OCI-LY3 (cell line): ENCODE measurements at regions not wholly inside any gene's neighbourhood (a gene's known extent, or its start where the extent isn't known, plus 50 kb on each side); places are given as distances from the start of the nearest gene placed in this dataset.

Experiments used
- H2AFZ ChIP-seq: fragments of 200-600, 300-600 bp; shearing (Covaris generic); 2 replicates; pipeline ENCODE4 v1.6.0; 2014; ENCODE audit warnings: antibody characterized with exemption, low read depth, low read length
- H3K27ac ChIP-seq: fragments of 200-600, 300-600 bp; sonication (generic); 2 replicates; pipeline ENCODE4 v1.5.1; 2014; ENCODE audit warnings: mild to moderate bottlenecking, low read length, moderate library complexity, mixed read lengths
- H3K27me3 ChIP-seq: fragments of 200-600, 300-600 bp; sonication (generic); 2 replicates; pipeline ENCODE4 v1.6.1; 2014; ENCODE audit warnings: low read depth, low read length, mixed read lengths
- H3K36me3 ChIP-seq: fragments of 200-600, 300-600 bp; sonication (generic); replicated peaks from 2 replicates; pipeline ENCODE3; 2014; ENCODE audit warnings: low read depth, low read length, mixed read lengths
- H3K4me1 ChIP-seq: fragments of 300-600, 200-600 bp; sonication (generic); 2 replicates; pipeline ENCODE4 v1.6.1; 2014; ENCODE audit warnings: low read length, mixed read lengths
- H3K4me2 ChIP-seq: fragments of 200-600, 300-600 bp; sonication (generic); 2 replicates; pipeline ENCODE4 v1.6.1; 2014; ENCODE audit warnings: low read length, mixed read lengths
- H3K4me3 ChIP-seq: fragments of 300-600, 200-600 bp; sonication (generic); 2 replicates; pipeline ENCODE4 v1.5.1; 2014; ENCODE audit warnings: antibody characterized with exemption, mild to moderate bottlenecking, low read length, moderate library complexity
- H3K79me2 ChIP-seq: fragments of 300-600, 200-600 bp; shearing (Covaris generic); 2 replicates; pipeline ENCODE4 v1.6.1; 2014; ENCODE audit warnings: mild to moderate bottlenecking, low read length, mixed read lengths
- H3K9ac ChIP-seq: fragments of 300-600, 200-600 bp; shearing (Covaris generic); 2 replicates; pipeline ENCODE4 v1.6.0; 2014; ENCODE audit warnings: mild to moderate bottlenecking, low read length, moderate library complexity
- H3K9me3 ChIP-seq: fragments of 200-600, 300-600 bp; shearing (Covaris generic); 2 replicates; pipeline ENCODE4 v1.6.1; 2014; ENCODE audit warnings: low read length, mixed read lengths; ENCODE audit not compliant: insufficient read depth
- H4K20me1 ChIP-seq: fragments of 200-600, 300-600 bp; sonication (generic); 2 replicates; pipeline ENCODE4 v1.6.1; 2016; ENCODE audit warnings: low read length, mixed read lengths; ENCODE audit not compliant: insufficient read depth
- EZH2phosphoT487 ChIP-seq: fragments of 200-600 bp; shearing (Covaris generic); IDR thresholded peaks from 2 replicates; pipeline ENCODE4 v1.6.1; 2018; ENCODE audit warnings: antibody characterized with exemption, mixed run types, low read depth
- TF ChIP-seq, protein P1 (sequence below): fragments of 200-600, 300-600 bp; sonication (generic); IDR thresholded peaks from 2 replicates; pipeline ENCODE4 v1.5.1; 2014; ENCODE audit warnings: antibody characterized with exemption, low read length, low read depth

DNA sequence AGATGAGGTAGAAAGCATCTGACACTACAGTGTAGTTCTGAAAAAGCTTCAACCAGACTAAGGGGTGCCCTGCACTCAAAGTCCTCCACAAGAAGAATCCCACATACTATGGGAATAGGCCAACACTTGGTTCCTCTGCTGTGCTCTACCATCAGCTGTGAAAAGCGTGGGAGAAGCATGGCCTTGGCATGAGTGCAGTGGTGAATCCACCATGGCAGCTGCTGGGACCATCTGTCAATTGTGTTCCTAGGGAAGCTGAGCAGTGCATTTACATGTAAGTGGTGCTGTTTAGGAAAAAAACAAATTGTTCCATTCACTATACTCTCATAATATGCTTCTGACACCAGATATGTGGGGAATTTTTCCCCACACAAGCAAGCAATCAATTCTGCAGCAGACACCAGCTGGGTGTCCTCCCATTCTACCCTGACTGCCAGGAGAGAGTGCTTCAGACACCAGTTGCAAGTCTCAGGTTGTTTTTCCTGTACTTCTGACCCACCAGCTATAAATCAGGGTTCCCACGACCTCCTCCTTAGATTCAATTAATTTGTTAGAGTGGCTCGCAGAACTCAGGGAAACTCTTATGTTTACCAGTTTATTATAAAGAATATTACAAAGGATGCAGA, 230.8 kb upstream of the CHRM3 start:
- Histone ChIP-seq H3K4me2 (no peak overlapping the region), H2AFZ (no peak overlapping the region), H3K4me3 (no peak overlapping the region), H3K9ac (no peak overlapping the region), H4K20me1 (no peaks in the 10 kb centered on the region), H3K36me3 (no peaks in the 10 kb centered on the region), H3K27ac (no peak overlapping the region), H3K9me3 (no peaks in the 10 kb centered on the region), H3K79me2 (no peaks in the 10 kb centered on the region), H3K27me3 (no peaks in the 10 kb centered on the region), H3K4me1 (no peaks in the 10 kb centered on the region)
- TF ChIP-seq EZH2phosphoT487: no peak
- TF ChIP-seq, protein P1, sequence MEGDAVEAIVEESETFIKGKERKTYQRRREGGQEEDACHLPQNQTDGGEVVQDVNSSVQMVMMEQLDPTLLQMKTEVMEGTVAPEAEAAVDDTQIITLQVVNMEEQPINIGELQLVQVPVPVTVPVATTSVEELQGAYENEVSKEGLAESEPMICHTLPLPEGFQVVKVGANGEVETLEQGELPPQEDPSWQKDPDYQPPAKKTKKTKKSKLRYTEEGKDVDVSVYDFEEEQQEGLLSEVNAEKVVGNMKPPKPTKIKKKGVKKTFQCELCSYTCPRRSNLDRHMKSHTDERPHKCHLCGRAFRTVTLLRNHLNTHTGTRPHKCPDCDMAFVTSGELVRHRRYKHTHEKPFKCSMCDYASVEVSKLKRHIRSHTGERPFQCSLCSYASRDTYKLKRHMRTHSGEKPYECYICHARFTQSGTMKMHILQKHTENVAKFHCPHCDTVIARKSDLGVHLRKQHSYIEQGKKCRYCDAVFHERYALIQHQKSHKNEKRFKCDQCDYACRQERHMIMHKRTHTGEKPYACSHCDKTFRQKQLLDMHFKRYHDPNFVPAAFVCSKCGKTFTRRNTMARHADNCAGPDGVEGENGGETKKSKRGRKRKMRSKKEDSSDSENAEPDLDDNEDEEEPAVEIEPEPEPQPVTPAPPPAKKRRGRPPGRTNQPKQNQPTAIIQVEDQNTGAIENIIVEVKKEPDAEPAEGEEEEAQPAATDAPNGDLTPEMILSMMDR: no peak

DNA sequence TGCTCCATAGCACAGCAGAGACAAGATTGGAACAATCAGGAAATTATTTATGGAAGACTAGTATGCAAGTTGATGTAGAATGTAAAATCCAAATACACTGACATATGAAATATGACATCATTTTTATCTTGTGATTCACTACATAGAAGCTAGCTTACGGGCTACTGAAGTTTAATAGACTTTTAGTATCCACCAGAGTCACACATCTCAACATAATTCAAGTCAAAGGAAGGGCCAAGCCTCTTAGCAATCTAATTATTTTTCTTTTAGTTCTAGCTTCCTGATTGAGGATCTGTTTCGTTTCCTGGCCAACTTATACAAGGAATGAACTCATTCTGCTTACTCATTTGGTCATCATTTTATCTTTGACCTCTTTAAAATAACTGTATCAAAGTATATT, 234.4 kb upstream of the CHRM3 start:
- no peaks in the 10 kb centered on the region for H3K36me3 ChIP-seq
- no peak overlapping the region for H3K27ac ChIP-seq
- H3K4me2 ChIP-seq: no peak overlapping the region
- no peak overlapping the region for H2AFZ ChIP-seq
- H3K4me1 ChIP-seq: no peaks in the 10 kb centered on the region
- TF ChIP-seq EZH2phosphoT487: no peak
- TF ChIP-seq, protein P1: no peak
- no peaks in the 10 kb centered on the region for H3K9me3 ChIP-seq
- no peaks in the 10 kb centered on the region for H4K20me1 ChIP-seq
- H3K79me2 ChIP-seq: no peaks in the 10 kb centered on the region
- no peak overlapping the region for H3K9ac ChIP-seq
- H3K4me3 ChIP-seq: no peak overlapping the region
- no peaks in the 10 kb centered on the region for H3K27me3 ChIP-seq

DNA sequence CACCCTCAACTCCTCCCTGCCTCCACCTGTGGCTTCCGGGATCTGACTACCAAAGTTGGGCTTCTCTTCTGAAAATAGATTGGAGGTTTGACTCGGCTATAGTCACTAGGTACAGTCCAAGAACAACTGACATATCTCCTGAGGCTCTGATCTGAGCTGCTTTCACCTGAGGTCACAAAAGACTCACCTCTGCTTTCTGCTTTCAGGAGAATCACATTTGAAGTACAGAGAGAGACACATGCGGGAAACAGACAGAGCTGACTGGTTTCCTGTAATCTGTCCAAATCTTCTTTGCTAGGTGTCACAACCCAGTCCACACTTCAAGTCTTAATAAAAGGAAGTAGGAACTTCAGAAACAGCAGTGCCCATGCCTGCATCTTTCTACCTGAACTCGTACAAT, 245.4 kb upstream of the CHRM3 start:
- Histone ChIP-seq H3K79me2 (no peaks in the 10 kb centered on the region), H3K9me3 (no peaks in the 10 kb centered on the region), H3K4me3 (no peak overlapping the region), H3K9ac (no peak overlapping the region), H3K36me3 (no peaks in the 10 kb centered on the region), H4K20me1 (no peaks in the 10 kb centered on the region), H3K4me1 (no peaks in the 10 kb centered on the region), H3K27me3 (no peaks in the 10 kb centered on the region), H3K4me2 (no peak overlapping the region), H2AFZ (no peak overlapping the region), H3K27ac (no peak overlapping the region)
- no peak for TF ChIP-seq EZH2phosphoT487
- TF ChIP-seq, protein P1: no peak

DNA sequence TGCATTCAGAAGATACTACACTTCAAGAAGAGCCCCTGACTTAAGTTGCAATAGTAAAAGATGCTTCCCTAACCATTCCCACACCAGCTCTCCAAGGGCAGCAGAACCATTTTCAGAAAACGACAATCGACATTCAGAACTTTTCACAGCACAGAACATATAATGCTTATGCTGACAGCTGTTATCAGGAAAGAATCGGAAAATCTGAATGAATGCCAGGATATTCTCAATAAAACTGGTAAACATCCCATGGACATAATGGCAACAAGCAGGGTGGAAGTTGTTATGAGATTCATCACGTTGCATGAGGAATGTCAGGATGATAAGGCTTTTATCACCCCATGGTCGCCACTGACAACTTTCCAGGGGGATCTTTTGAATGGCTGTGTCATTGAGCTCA, 246.6 kb upstream of the CHRM3 start:
- TF ChIP-seq, protein P1: no peak
- H3K79me2 ChIP-seq: no peaks in the 10 kb centered on the region
- H3K27me3 ChIP-seq: no peaks in the 10 kb centered on the region
- no peaks in the 10 kb centered on the region for H3K36me3 ChIP-seq
- H3K9me3 ChIP-seq: no peaks in the 10 kb centered on the region
- no peak overlapping the region for H3K4me3 ChIP-seq
- no peaks in the 10 kb centered on the region for H4K20me1 ChIP-seq
- H3K9ac ChIP-seq: no peak overlapping the region
- H3K4me2 ChIP-seq: no peak overlapping the region
- H3K27ac ChIP-seq: no peak overlapping the region
- no peak overlapping the region for H2AFZ ChIP-seq
- no peaks in the 10 kb centered on the region for H3K4me1 ChIP-seq
